HG02870 (cell line): ENCODE measurements at regions not wholly inside any gene's neighbourhood (a gene's known extent, or its start where the extent isn't known, plus 50 kb on each side); places are given as distances from the start of the nearest gene placed in this dataset.

Experiments used
- ATAC-seq: cut with Tn5 transposase; IDR thresholded peaks from one replicate; pipeline ENCODE4 v1.9.1; 2021; ENCODE audit warnings: mild to moderate bottlenecking, moderate library complexity; ENCODE audit not compliant: unreplicated experiment

DNA sequence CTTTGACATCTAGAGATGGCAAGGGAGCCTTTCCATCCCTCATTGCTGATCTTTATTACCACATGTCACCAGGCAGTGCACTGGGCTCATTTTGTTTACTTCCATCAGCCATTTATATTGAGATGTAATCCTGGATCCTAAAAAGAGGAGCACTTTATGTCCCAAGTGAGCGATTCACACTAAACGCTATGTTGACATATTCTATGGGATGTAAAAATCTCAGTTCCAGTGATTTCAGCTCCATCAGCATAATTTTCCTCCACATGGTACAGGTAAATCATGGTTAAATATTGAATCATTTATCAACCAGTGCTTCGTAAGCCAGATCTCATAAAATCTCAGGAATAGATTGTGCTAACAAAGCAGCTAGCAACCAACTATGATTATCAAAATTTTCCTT lies 634.8 kb upstream of the PLXNA2 start:
- ATAC-seq, result no peak

DNA sequence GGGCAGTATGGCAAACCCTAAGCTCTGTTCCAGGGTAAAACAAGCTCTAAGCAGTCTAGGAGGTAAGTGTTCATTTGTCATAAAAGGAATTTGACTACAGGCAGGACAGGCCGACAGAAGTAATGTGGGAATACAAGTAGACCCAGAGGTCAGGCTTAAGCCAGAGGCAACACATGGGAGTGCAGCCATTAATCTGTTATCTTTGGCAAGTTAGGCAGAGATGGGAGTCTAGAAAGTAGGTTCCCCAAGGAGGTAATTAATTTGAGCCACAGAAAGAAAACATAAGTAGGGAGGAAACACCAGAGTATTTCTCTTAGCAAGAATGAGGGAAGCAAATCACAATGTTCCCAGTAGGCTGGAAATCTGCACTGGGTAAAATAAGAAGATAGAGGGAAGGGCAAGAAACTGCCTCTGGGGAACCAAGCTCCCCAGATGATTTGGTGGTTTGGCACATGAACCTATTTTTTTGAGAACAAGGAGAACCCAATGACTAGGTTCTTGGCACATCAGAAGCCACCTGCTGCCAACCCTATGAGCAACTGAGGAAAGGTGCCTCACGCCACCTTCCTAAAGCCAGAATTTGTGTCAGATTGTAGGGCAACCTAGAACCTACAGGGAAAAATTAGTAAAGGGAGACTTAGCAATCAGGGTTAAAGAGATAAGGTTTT lies 636.4 kb upstream of the PLXNA2 start:
- ATAC-seq, result no peak

DNA sequence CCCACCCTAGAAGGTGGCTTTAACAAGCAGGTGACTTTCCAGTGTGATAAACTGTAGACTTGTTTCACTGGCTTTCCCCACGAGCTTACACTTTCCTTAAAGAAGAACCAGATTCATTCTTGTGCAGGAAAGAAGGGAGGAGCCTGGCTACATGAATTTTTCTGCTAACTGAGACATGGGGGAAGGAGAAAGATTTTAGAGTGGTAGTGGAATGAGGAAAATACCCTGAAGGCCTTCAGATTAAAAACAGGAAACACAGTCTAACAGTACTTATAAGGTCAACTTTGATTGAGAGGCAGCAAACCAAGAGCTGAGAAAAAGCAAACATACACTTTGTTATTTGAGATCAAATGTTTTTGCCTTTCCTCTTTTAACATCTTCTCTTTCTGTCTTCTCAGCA lies 640.9 kb upstream of the PLXNA2 start:
- no peak for ATAC-seq

DNA sequence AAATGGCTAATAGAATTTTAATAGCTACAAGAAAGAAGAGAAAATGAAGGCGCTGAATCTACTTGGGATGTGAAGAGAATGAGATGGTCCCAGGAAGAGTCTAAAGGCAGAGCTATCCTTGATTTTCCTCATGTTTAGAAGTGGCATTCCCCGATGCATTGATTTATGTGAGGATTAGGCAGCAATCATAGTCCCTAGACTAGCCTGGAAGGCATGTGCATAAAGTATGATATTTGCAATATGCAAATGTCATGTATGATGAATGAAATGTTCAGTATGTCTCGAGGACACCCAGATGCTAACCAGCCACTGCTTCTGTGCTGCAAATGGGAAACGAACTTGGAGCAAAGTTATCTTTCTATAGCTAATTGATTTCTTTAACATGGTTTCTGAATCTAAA lies 641.5 kb upstream of the PLXNA2 start:
- no peak for ATAC-seq

DNA sequence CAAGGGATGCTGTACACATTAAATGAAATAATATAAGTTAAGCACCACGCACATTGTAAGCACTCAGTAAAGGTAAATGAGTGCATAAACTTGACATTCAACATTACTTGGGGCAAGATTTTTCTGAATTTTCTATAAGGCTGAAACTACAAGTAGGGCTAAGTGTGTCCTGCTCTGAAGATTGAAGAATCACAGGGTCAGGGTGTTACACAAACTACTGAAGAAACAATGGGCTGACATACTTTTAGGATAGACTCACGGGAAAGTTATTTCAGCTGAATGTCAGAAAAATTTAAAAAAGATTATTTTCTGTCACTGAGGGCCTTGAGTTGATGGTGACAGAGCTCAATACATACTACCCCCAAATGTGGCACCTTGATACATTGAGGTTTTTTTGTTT lies 644.2 kb upstream of the PLXNA2 start:
- no peak for ATAC-seq

DNA sequence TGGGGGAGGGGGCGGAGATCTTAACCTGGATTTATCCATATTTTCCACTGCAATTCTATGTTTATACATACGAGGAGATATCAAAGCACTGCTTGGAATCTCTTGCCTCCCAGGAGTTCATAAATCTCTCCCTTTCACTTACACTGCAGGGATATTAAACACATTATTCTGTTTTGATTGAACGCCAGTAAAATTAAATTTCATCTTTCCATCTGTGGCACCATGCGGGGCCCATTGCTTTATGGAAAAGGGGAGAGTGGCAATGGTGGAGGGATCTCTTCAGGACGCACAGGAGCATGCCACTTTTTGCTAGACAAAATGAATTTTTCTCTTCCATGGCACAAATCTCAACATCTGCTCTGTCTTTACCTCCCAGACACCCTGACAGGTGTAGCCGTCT lies 648.0 kb upstream of the PLXNA2 start:
- no peak for ATAC-seq

DNA sequence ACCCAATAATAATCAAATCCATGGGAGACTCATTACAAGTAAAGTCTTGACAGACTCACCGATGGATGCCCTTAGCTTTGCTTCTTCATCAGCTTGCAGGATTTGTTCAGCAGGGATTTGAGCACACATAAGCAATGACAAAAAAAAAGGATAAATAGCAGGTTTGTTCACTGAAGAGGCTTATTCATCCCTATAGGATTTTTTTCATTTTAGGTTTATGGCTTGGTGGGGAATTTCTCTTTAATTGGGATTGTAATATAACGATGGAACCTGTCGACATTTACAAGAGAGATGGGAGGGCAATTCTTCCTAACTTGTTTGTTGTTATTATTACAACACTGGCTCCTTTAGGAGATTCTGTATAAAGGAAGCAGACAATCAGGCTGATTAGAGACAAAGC lies 649.1 kb upstream of the PLXNA2 start:
- ATAC-seq, result no peak

DNA sequence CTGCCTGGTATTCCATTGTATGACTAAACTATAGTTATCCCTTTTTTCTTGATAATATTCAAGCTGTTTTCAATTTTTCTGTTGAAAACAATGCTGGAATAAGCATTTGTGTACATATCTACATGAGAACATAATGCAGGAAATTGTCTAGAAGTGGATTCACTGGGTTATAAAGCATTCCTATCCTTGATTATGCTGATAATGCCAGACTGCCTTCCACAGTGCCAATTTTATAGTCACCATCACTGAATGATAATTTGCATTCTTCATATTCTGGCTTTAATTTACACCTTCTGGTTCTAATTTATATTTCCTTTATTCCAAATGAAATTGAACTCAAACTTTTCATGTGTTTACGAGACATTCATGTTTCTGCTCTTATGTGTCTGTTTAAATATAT lies 651.0 kb upstream of the PLXNA2 start:
- ATAC-seq, result no peak

DNA sequence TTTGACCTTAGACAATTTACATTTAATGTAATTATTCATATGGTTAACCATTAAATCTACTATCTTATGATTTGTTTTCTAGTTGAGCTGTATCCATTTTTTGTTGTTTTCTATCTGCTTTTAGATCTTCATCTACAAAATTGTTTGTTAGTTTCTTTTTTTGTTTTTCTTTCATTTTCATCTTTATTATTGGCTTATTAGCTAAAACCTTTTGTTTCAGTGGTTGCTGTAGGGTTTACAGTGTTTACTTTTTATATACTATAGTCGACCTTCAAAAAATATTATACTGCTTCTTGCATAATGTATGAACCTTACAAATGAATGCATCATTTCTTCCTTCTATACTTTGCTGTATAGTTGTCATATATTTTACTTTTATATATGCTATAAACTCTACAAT lies 651.6 kb upstream of the PLXNA2 start:
- no peak for ATAC-seq

DNA sequence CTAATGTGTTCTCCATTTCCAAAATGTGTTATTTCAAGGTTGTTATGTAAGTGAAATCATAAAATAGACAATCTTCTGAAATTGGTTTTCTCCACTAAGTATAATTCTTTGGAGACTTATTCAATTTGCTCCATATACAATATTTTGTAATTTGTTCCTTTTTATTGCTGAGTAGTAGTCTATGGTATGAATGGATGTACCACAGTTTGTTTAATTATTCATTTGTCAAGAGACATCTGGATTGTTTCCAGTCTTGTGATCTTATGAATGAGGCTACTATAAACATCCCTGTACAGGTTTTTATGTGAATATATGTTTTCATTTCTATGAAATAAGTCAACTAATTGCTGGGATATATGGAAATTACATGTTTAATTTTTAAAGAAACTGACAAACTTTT lies 652.6 kb upstream of the PLXNA2 start:
- ATAC-seq, result no peak

DNA sequence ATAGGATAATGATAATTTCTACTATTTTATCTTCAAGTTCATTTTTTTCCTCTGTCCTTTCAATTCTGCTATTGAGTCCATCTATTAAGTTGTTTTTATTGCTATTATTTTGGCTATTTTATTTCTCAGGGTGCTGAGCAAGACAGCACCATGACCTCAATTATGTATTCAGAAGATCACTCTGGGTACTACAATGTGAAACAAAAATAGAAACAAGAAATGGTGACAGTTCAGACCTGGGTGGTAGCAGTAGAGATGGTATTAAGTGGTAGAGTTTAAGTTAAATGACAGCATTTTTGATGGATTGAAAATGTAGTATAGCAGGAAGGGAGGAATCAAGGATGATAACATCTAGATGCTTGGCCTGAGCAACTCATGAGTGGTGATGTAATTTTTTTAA lies 655.3 kb upstream of the PLXNA2 start:
- ATAC-seq, result no peak

DNA sequence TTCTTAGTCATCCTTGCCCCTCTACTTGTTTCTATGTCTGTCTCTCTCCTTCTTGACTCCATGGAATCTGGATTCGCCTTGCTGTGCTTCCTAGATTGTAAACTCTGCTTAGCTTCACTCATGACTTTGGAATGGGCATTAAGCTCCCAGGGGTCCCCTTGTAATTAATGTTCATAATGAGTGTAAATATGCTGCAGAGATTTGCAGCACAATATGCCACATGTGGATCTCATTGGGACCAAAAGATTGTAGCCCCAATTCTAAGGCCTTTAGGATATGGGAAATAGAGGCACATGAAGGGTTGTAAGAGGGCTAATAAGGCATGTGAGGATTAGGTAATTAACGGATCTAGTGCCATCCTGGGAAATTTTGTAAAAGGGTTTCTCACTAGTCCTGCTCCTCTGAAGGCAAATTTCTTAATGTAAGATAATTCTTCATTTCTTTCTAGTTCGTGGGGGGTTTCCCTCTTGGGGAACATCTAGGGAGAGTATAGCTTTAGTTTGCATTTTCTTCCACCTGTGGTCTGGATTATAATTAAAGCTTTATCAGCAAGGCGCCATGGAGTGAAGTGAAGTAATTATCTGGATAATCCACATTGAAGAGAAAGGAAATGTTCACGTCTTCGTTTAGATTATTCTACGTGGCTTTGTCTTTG lies 659.2 kb upstream of the PLXNA2 start:
- ATAC-seq, result no peak

DNA sequence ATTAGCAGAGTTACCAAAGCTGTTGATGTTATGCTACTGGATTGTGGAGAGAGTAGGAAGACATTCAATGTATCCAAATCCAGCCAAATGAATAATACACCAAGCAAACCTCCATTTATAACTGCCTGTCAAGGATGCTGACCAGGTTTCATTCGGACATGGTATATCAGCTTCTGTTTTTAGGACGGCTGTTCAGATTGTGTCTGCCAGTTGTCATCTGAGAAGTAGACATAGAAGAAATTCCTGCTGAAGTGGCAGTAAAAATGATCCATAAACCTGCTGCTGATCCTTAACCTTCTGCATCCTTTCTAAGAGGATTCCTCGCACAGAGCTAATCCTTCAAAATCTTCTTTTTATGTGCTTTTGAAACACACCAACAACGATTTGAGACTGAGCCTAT lies 663.6 kb upstream of the PLXNA2 start:
- no peak for ATAC-seq

DNA sequence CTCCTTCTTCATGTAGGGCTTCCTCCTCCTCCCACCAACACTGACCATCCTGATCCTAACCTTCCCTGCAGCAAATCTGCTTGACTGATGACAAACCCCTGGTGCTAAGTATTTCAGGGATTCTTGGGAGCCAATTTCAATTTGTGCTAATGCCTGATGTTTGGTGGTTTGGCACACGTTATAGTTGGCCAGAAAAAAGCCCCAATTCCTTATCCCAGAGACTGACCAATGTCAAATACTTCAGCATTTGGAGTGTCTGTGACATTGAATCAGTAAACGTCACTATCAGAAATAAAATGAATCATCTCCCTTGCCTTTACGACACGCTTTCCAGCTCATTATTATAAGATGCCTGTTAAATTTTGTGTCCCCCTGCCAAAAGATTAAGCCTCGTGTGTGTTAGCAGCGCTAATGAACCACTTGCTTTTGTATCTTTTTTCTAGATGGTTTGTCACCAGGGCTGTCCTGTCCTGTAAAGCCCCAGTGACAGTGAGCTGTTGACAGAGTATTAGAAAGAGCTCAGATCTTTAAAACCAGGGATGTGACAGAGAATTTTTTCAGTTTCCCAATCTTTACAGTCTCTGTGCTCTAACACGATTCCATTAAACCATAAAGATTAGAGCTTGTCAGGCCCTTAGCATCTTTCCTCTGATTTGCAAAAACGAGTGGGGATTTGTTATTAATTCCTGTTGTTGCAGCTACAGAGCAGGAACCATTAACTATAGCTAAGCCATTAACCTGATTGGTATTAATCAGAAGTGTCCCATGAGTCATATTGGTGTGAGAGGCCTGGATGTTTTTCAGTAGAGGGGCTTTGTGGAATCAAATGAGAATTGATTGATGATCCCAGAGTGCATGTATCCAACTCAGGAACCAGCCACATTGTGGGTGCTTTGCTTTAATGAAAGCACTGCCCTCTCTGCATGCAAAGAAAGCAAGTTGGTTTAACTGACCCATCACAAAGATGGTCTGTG lies 665.1 kb upstream of the PLXNA2 start:
- ATAC-seq, result no peak

DNA sequence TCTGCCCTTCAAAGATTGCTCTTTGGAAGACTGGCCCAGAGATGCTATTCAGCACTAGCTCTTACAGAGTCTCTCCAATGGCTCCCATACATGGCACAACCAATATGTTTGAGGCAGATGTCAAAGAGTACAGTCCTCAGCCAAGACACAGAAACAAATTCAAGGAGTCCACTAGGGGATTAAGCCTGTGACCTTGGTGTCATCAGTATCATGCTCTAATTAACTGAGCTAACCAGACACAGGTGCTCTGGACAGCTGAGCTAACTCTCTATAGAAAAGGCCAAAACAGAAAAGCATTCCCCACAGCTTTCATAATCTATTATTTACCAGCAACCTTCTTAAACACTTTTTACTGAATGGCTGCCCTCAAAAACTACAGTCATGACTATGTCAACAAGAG lies 666.0 kb upstream of the PLXNA2 start:
- no peak for ATAC-seq

DNA sequence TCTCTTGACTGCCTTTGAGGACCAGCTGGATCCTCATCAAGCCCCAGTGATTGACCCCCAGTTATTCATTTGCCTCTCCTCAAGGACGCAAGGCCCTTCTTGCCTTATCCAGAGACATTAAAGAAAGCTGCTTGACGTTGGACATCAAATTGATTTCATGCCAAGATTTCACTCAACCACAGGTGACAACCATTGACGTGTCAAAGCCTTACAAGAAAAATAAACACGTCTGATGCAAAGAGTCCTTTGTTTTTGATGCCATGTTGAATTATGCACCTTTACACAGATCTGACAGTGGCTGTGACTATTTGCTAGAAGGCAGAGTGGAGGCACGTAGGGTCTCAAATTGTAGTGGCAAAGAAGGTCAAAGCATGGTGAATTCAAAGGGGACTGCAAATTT lies 666.2 kb upstream of the CAMK1G start:
- ATAC-seq, result no peak

DNA sequence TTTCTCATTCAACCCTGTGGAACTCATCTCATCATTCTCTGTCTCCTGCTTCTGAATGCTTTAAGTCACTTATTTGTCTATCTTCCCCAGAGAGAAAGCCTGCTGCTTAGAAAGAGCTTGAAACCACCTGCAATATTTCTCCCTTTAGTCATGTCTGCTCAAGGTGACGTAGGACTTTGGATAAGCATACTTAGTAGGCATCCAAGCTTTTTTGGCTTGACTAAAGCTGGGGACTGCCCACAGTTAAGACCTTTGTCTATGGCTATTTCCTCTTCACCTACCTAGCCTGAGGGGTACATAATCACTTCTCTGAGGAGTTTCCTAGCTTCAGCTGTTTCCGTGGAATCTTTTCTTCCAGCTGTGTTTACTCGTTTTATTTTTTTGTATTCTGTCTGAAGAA lies 665.8 kb upstream of the CAMK1G start:
- ATAC-seq, result no peak

DNA sequence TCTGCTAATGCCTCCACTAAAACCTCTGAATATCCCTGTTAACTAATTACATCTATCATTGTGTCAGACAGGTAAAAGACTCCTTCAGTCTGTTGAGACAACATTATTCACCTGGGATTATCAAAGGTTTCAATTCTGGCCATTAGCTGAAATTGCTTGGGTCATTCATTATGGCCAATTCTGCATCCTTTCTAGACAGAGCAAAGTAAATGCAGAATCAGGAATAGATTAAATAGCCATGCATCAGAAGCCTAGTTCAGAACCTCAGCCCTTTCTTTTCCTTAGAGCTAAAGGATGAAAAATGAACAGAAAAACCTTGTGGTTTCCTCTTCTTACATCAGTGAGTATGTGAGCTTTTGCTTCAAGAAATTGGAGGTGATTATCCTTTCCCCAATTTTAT lies 665.4 kb upstream of the CAMK1G start:
- ATAC-seq, result no peak

DNA sequence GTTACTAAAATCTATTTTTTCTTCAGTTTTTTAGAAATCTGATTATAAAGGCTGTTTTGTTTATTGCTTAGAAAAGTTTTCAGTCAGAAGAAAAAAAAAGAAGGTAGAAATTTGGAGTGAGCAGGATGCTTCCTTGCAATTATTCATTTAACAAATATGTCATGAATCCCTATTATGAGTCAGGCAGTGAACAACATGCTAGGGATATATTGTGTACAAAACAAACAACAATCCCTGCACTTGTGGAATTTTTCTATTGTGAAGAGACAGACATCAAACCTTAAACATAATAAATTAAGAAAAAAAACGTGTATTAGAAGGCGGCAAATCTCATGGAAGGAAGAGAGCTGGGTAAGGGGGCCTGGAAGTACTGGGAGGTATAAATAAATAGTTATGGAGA lies 664.1 kb upstream of the CAMK1G start:
- no peak for ATAC-seq

DNA sequence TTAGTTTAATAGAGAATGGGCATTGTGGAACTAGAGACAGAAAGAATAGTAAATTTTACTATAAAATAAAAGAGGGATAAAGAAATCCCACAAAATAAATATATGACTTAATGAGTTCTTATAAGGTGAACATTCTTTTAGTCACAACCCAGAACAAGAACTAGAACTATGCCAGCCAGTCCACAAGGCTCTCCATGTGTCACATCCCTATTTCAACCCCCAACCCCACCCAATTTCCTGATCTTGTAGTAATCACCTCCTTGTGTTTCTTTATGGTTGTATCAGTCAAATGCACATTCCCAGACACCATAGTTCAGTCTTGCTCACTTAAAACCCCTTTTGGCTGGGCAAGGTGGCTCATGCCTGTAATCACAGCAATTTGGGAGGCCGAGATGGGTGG lies 662.3 kb upstream of the CAMK1G start:
- no peak for ATAC-seq

DNA sequence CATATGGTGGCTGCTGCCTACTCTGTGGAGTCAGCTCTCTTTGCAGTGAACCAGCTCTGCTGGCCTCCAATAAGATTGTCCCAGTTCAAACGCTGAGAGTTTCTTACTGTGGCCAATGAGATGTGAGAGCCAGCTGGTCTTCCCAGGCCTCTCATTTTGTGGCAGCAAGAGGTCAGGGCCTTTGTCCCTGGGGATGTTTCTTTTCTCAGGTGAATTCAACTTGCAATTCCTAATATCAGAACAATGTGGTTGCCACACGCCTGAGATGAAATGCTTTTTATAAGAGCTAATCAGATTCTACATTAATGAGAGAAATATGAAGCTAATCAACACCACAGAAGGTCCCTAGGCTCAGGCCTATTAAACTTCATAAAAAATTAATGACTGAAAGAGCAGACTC lies 660.1 kb upstream of the CAMK1G start:
- no peak for ATAC-seq
